K562 (cell line): ENCODE measurements at regions not wholly inside any gene's neighbourhood (a gene's known extent, or its start where the extent isn't known, plus 50 kb on each side); places are given as distances from the start of the nearest gene placed in this dataset.

Experiments
- ATAC-seq: fragments of 200-7000 bp; cut with Tn5 transposase; 3 replicates; pipeline ENCODE4 v1.9.1; 2020; ENCODE audit warnings: moderate library complexity
- BruUV-seq: library from RNA; stranded (reverse); fragments of 400-500 nt; replicated peaks from 2 replicates; lab custom pipeline; 2021; lab: Mats Ljungman, UMichigan
- CTCF ChIA-PET: fragments of 300-600 bp; formaldehyde crosslinking; extraction: SDS; loops from one replicate; lab custom pipeline; 2021; ENCODE audit warnings: low intra/inter-chr PET ratio; lab: Yijun Ruan, JAX
- POLR2A ChIA-PET: fragments of 300-600, 350-650 bp; sonication (Branson Sonifier 250); formaldehyde crosslinking; extraction: SDS; loops from one replicate; lab custom pipeline; 2021; ENCODE audit warnings: antibody characterized with exemption, inconsistent platforms; lab: Yijun Ruan, JAX
- DNase-seq, 4 experiments: peaks; one replicate each; pipeline versions ENCODE4 v3.0.0 to v3.0.0-alpha.2; 2011 to 2018; ENCODE audit warnings: low spot score in 3 of 4, mixed read lengths in 3 of 4; ENCODE audit errors: extremely low read depth in 1 of 4
- FAIRE-seq: peaks from 2 replicates; lab custom pipeline; 2011; peaks lifted over from hg19 to GRCh38; lab: Jason Lieb, UNC
- H2AFZ ChIP-seq: 2 replicates; pipeline ENCODE4 v1.6.0; 2011; ENCODE audit warnings: low read depth, low read length, control low read depth, inconsistent platforms
- H3K27ac ChIP-seq: fragments of 200-600 bp; 3 replicates; pipeline ENCODE4 v1.8.0; 2011; ENCODE audit warnings: low read depth, mild to moderate bottlenecking, control low read depth, inconsistent platforms, low read length, moderate library complexity, mixed read lengths; ENCODE audit errors: extremely low read depth
- H3K27me3 ChIP-seq, 2 experiments: fragments of 300-600 bp in 1 of 2; 2 replicates in 1 of 2; 3 replicates in 1 of 2; pipeline versions ENCODE4 v1.6.0 to v1.8.0; 2011; ENCODE audit warnings: inconsistent platforms in 2 of 2, low read length in 2 of 2, mild to moderate bottlenecking in 1 of 2, mixed read lengths in 1 of 2, moderate library complexity in 1 of 2; ENCODE audit not compliant: control insufficient read depth in 2 of 2, insufficient read depth in 2 of 2
- H3K36me3 ChIP-seq: fragments of 300-600 bp; 3 replicates; pipeline ENCODE4 v1.8.0; 2011; ENCODE audit warnings: mild to moderate bottlenecking, low read length, inconsistent platforms; ENCODE audit not compliant: control insufficient read depth, insufficient read depth
- H3K4me1 ChIP-seq, 2 experiments: fragments of 200-600 bp in 1 of 2; replicated peaks in 1 of 2; 2 replicates in 1 of 2; 3 replicates in 1 of 2; pipeline versions ENCODE4 v1.5.1 to v1.8.0; 2011; ENCODE audit warnings: inconsistent platforms in 2 of 2, low read length in 2 of 2, mild to moderate bottlenecking in 1 of 2, mixed read lengths in 1 of 2, moderate library complexity in 1 of 2; ENCODE audit not compliant: control insufficient read depth in 2 of 2, insufficient read depth in 2 of 2
- H3K4me2 ChIP-seq: 2 replicates; pipeline ENCODE4 v1.6.1; 2011; ENCODE audit warnings: low read length, control low read depth, inconsistent platforms, mixed read lengths; ENCODE audit not compliant: insufficient read depth
- H3K4me3 ChIP-seq: fragments of 200-600 bp; sonication (generic), shearing (Covaris generic); 2 replicates; pipeline ENCODE4 v1.5.1; 2016; ENCODE audit warnings: control low read depth, inconsistent platforms
- H3K79me2 ChIP-seq: fragments of 200-600 bp; 3 replicates; pipeline ENCODE4 v1.8.0; 2011; ENCODE audit warnings: low read length, inconsistent platforms; ENCODE audit not compliant: control insufficient read depth, insufficient read depth
- H3K9ac ChIP-seq, 2 experiments: 2 replicates each; pipeline versions ENCODE4 v1.6.0 to v1.6.1; 2011; ENCODE audit warnings: low read depth in 2 of 2, low read length in 2 of 2, control low read depth in 1 of 2, inconsistent platforms in 1 of 2, mild to moderate bottlenecking in 1 of 2, mixed read lengths in 1 of 2; ENCODE audit not compliant: insufficient read depth in 1 of 2
- H3K9me1 ChIP-seq: one replicate; pipeline ENCODE4 v1.6.0; 2011; ENCODE audit warnings: inconsistent platforms, mild to moderate bottlenecking, low read length, moderate library complexity; ENCODE audit not compliant: control insufficient read depth, insufficient read depth
- H3K9me3 ChIP-seq: replicated peaks from 2 replicates; pipeline ENCODE4 v1.5.1; 2011; ENCODE audit warnings: low read depth, low read length, inconsistent platforms; ENCODE audit not compliant: control insufficient read depth, insufficient read depth
- H4K20me1 ChIP-seq: replicated peaks from 2 replicates; pipeline ENCODE4 v1.6.1; 2011; ENCODE audit warnings: low read length, inconsistent platforms, mixed read lengths; ENCODE audit not compliant: control insufficient read depth, insufficient read depth
- ESRRB ChIP-seq: fragments of 250-450 bp; sonication (Bioruptor Pico); IDR thresholded peaks from 2 replicates; pipeline ENCODE4 v1.5.0; 2020; ENCODE audit warnings: mild to moderate bottlenecking, moderate library complexity, borderline replicate concordance
- MGA ChIP-seq: fragments of 450-650 bp; IDR thresholded peaks from 2 replicates; pipeline ENCODE4 v1.6.1; 2016; ENCODE audit warnings: mild to moderate bottlenecking, moderate library complexity
- RBFOX2 ChIP-seq: fragments of 200-400 bp; formaldehyde crosslinking; IDR thresholded peaks from 2 replicates; pipeline ENCODE4 v1.6.1; 2017; ENCODE audit warnings: low read depth, mild to moderate bottlenecking, low read length, moderate library complexity
- SETDB1 ChIP-seq: IDR thresholded peaks from one replicate; pipeline ENCODE4 v1.6.1; 2012; ENCODE audit warnings: low read length, control low read depth, inconsistent platforms
- STAT6 ChIP-seq: sonication (generic); formaldehyde crosslinking; IDR thresholded peaks from 2 replicates; pipeline ENCODE4 v1.8.1; 2023; ENCODE audit warnings: mild to moderate bottlenecking, missing genetic modification reagents
- TBL1XR1 ChIP-seq, 2 experiments: IDR thresholded peaks; 2 replicates each; pipeline ENCODE4 v1.6.1; 2012; ENCODE audit warnings: improper control_type of control experiment in 2 of 2, low read length in 2 of 2, mild to moderate bottlenecking in 1 of 2
- ZNF445 ChIP-seq: fragments of 250-450 bp; sonication (Bioruptor Pico); IDR thresholded peaks from 2 replicates; pipeline ENCODE4 v1.4.0; 2020; ENCODE audit warnings: low read depth, mild to moderate bottlenecking, moderate library complexity
- WGBS: fragments of 100-300 bp; shearing (Covaris generic); methylation state at CpG from one replicate; pipeline ENCODE4 v1.1.6; 2016; ENCODE audit warnings: low coverage, mixed read lengths; ENCODE audit not compliant: insufficient coverage; ENCODE audit errors: missing lambda C conversion rate; 5-methylcytosine and 5-hydroxymethylcytosine counted together
- in situ Hi-C: fragments of 300-500 bp; cut with MboI; formaldehyde crosslinking; loops from 4 replicates; pipeline ENCODE4 v1.15.0; 2018; ENCODE audit warnings: inconsistent platforms, mixed read lengths
- intact Hi-C: fragments of 100-400 bp; cut with micrococcal nuclease; formaldehyde crosslinking; loops from 2 replicates; pipeline ENCODE4 v1.14.2; 2022

- no peak for ATAC-seq
- no peak for DNase-seq
- POLR2A ChIA-PET, result no interaction called here
- no TSS peak for BruUV-seq
- CTCF ChIA-PET, result no interaction called here
- FAIRE-seq, result no peak
- H3K4me1 ChIP-seq, result no peaks in the 10 kb centered on the region
- no peak overlapping the region for H3K4me3 ChIP-seq
- no peaks in the 10 kb centered on the region for H3K79me2 ChIP-seq
- H3K27me3 ChIP-seq, result no peaks in the 10 kb centered on the region
- WGBS, result 39% methylated on average over 1 of the region's 1 CpG
- no peaks in the 10 kb centered on the region for H3K9me3 ChIP-seq
- H3K27ac ChIP-seq, result no peak overlapping the region
- in situ Hi-C loops, result no loop called here
- H3K9ac ChIP-seq, result no peak overlapping the region
- H2AFZ ChIP-seq, result no peak overlapping the region
- no peaks in the 10 kb centered on the region for H3K9me1 ChIP-seq
- no peaks in the 10 kb centered on the region for H3K36me3 ChIP-seq
- H3K4me2 ChIP-seq, result no peak overlapping the region
- H4K20me1 ChIP-seq, result no peaks in the 10 kb centered on the region
- intact Hi-C loops, result no loop called here
- TF ChIP-seq SETDB1 (no peak), STAT6 (CRISPR knock-in tag) (no peak), ESRRB (CRISPR knock-in tag) (no peak), ZNF445 (CRISPR knock-in tag) (no peak), TBL1XR1 (IDR thresholded peaks at IDR 0.05; ENCODE audit: low read length in 2 of 2) (no peak), RBFOX2 (no peak), MGA (no peak)
These were observed 128.6 kb downstream of the ATOH1 start for GRCh38 chr4:93957186-93957585.
